Stimulated activated naive CD8-positive, alpha-beta T cell treated with anti-CD3 and anti-CD28 coated beads, Interleukin-15, amount 100 ng/mL, for 72 hours (primary cell): ENCODE measurements at regions not wholly inside any gene's neighbourhood (a gene's known extent, or its start where the extent isn't known, plus 50 kb on each side); places are given as distances from the start of the nearest gene placed in this dataset.

Experiments
- ATAC-seq: fragments of 150-1000 bp; cut with Tn5 transposase; 2 replicates; pipeline ENCODE4 v1.10.0; 2021; ENCODE audit warnings: mild to moderate bottlenecking, moderate library complexity
- DNase-seq, 2 donors: peaks; one replicate each; pipeline ENCODE4 v3.0.0; 2021 to 2022
- H3K27ac Mint-ChIP-seq, 2 donors: one replicate each; pipeline ENCODE4 v1.8.0; 2022; ENCODE audit warnings: mild to moderate bottlenecking in 2 of 2, mixed read lengths in 2 of 2, moderate library complexity in 2 of 2
- H3K27me3 Mint-ChIP-seq: one replicate; pipeline ENCODE4 v1.8.0; 2022; ENCODE audit warnings: mixed read lengths
- H3K4me1 Mint-ChIP-seq: one replicate; pipeline ENCODE4 v1.8.0; 2022; ENCODE audit warnings: mild to moderate bottlenecking, mixed read lengths
- H3K4me3 Mint-ChIP-seq, 2 donors: one replicate each; pipeline ENCODE4 v1.8.0; 2022; ENCODE audit warnings: mild to moderate bottlenecking in 2 of 2, mixed read lengths in 2 of 2, moderate library complexity in 1 of 2
- H3K9me3 Mint-ChIP-seq, 2 donors: one replicate each; pipeline ENCODE4 v1.8.0; 2022; ENCODE audit warnings: mixed read lengths in 2 of 2

DNA sequence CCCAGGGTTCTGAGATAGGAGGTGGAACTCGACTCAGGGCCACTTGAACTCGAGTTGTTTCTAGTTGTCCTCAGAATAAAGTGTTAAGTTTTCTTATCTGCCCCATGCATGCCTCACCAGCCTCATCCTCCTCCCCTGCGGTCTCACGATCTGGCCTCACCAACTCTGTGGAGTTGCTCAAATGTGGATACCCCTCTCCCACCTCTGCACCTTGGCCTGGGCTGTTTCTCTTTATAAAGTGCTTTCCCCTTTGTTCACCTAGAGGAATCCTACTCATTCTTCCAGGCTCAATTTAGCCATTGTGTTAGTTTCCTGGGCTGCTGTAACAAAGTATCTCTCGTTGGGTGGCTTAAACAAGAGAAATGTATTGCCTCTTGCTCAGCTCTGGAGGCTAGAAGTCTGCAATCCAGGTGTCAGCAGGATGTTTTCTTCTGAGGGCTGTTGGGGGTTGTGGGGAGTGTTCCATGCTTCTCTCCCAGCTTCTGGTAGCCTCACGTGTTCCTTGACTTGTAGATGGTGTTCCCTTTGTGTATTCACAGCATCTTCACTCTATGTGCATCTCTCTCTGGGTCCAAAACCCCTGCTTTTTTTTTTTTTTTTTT lies 100.7 kb downstream of the MEX3B start:
- Mint-ChIP-seq H3K9me3 (no peaks in the 10 kb centered on the region), H3K4me3 (no peak overlapping the region), H3K27me3 (no peaks in the 10 kb centered on the region), H3K27ac (no peak overlapping the region), H3K4me1 (peaks cover 5% of the 10 kb centered on the region)
- DNase-seq (no peak), ATAC-seq (no peak)

GRCh38 chr15:81942655-81943195 lies 103.1 kb downstream of the MEX3B start:
- DNase-seq (no peak), ATAC-seq (no peak)
- H3K27me3 Mint-ChIP-seq = peaks cover 13% of the 10 kb centered on the region
- no peak overlapping the region for H3K4me3 Mint-ChIP-seq
- H3K27ac Mint-ChIP-seq = no peak overlapping the region
- H3K9me3 Mint-ChIP-seq = no peaks in the 10 kb centered on the region
- no peaks in the 10 kb centered on the region for H3K4me1 Mint-ChIP-seq

DNA sequence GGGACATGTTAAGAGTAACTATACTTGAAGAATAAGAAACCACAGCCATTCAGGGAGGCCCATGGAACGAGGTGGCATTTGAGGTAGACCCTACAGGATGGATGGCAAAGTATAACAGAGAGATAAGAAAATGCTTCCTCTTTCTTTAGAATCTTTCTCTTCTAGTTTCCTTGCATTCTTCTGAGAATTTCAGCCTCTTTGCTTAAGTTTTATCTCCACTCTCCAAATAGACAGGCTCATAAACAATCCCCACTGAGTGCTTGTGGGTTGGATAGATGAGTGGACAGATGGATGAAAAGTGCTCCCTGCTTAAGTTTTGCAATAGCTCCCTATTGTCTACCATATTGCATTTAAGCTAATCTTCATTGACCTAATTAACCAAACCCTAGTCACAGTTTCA lies 103.7 kb downstream of the MEX3B start:
- H3K4me3 Mint-ChIP-seq = no peak overlapping the region
- H3K27ac Mint-ChIP-seq = no peak overlapping the region
- peaks cover 19% of the 10 kb centered on the region for H3K27me3 Mint-ChIP-seq
- DNase-seq = no peak
- no peaks in the 10 kb centered on the region for H3K9me3 Mint-ChIP-seq
- no peak for ATAC-seq
- no peaks in the 10 kb centered on the region for H3K4me1 Mint-ChIP-seq

GRCh38 chr15:81941479-81941878 lies 104.3 kb downstream of the MEX3B start:
- H3K4me3 Mint-ChIP-seq = no peak overlapping the region
- ATAC-seq = no peak
- no peak for DNase-seq
- no peaks in the 10 kb centered on the region for H3K4me1 Mint-ChIP-seq
- no peak overlapping the region for H3K27ac Mint-ChIP-seq
- peaks cover 21% of the 10 kb centered on the region for H3K27me3 Mint-ChIP-seq
- H3K9me3 Mint-ChIP-seq = no peaks in the 10 kb centered on the region

GRCh38 chr15:81940467-81941451 lies 105.1 kb downstream of the MEX3B start:
- Mint-ChIP-seq H3K4me1 (no peaks in the 10 kb centered on the region), H3K27me3 (peaks cover 21% of the 10 kb centered on the region), H3K27ac (no peak overlapping the region), H3K9me3 (no peaks in the 10 kb centered on the region), H3K4me3 (no peak overlapping the region)
- DNase-seq (no peak), ATAC-seq (no peak)

GRCh38 chr15:81939604-81940440 lies 106.0 kb downstream of the MEX3B start:
- Mint-ChIP-seq H3K27ac (no peak overlapping the region), H3K9me3 (no peaks in the 10 kb centered on the region), H3K4me1 (no peaks in the 10 kb centered on the region), H3K27me3 (peaks cover 21% of the 10 kb centered on the region), H3K4me3 (no peak overlapping the region)
- DNase-seq (peak; percentile 15 to 24), ATAC-seq (no peak)

DNA sequence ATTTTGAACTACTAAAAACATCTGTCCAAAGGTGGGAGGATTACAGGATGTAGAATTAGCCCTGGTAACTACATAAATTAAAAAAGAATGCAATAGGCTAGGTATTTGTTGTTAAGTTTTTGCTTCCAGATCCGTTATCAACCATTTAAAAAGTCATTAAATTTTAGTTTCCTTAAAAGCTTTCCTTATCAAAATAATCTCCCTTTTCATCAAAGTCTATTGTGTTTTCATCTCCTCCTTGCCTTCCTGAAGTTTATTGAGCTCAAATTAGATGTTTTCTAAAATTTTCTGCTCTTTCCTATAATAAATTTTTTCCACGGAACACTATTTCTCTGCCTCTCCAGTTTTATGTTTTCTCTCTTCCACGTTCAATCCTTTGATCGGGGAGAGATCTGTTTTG lies 108.6 kb downstream of the MEX3B start:
- H3K9me3 Mint-ChIP-seq = no peaks in the 10 kb centered on the region
- peaks cover 21% of the 10 kb centered on the region for H3K27me3 Mint-ChIP-seq
- DNase-seq (no peak), ATAC-seq (no peak)
- no peak overlapping the region for H3K4me3 Mint-ChIP-seq
- H3K4me1 Mint-ChIP-seq = no peaks in the 10 kb centered on the region
- H3K27ac Mint-ChIP-seq = no peak overlapping the region

GRCh38 chr15:81930582-81931369 lies 115.0 kb downstream of the MEX3B start:
- Mint-ChIP-seq H3K4me1 (no peaks in the 10 kb centered on the region), H3K9me3 (no peaks in the 10 kb centered on the region), H3K27ac (no peak overlapping the region), H3K4me3 (no peak overlapping the region), H3K27me3 (peaks cover 11% of the 10 kb centered on the region)
- no peak for DNase-seq
- ATAC-seq = no peak

- DNase-seq (no peak), ATAC-seq (no peak)
- Mint-ChIP-seq H3K9me3 (no peaks in the 10 kb centered on the region), H3K27me3 (peaks cover 11% of the 10 kb centered on the region), H3K4me1 (no peaks in the 10 kb centered on the region), H3K4me3 (no peak overlapping the region), H3K27ac (no peak overlapping the region)
These were observed 116.3 kb downstream of the MEX3B start for GRCh38 chr15:81929557-81929956.

DNA sequence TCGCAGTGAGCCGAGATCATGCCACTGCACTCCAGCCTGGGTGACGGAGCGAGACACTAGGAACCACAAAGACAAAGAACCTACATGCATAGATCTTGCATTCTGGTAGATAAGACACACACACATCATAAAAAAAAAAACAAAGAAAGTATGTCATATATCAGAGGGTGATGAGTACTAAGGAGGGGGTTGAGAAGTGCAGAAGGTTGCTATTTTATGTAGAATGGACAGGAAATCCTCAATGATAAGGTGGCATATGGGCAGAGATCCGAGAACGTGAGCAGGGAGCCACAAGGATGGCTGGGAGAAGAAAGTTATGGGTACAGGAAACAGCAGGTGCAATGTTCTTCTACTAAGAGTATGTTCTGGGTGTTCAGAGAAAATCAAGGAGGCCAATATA lies 118.8 kb downstream of the MEX3B start:
- Mint-ChIP-seq H3K27me3 (peaks cover 11% of the 10 kb centered on the region), H3K27ac (no peak overlapping the region)
- no peak for ATAC-seq

GRCh38 chr15:81924729-81925128 lies 121.1 kb downstream of the MEX3B start:
- ATAC-seq (no peak), DNase-seq (no peak)
- Mint-ChIP-seq H3K4me1 (no peaks in the 10 kb centered on the region), H3K9me3 (peaks cover 11 to 18% of the 10 kb centered on the region in 2 donors), H3K27ac (no peak overlapping the region), H3K4me3 (no peak overlapping the region), H3K27me3 (peaks cover 11% of the 10 kb centered on the region)

More for the DNA sequence above, 118.8 kb downstream of the MEX3B start:
- Mint-ChIP-seq H3K4me3 (no peak overlapping the region), H3K4me1 (no peaks in the 10 kb centered on the region), H3K9me3 (no peaks in the 10 kb centered on the region)
- no peak for DNase-seq

GRCh38 chr15:81923561-81924350 lies 122.1 kb downstream of the MEX3B start:
- Mint-ChIP-seq H3K27ac (no peak overlapping the region), H3K9me3 (peaks cover 11 to 27% of the 10 kb centered on the region in 2 donors), H3K4me1 (no peaks in the 10 kb centered on the region), H3K27me3 (peaks cover 11% of the 10 kb centered on the region), H3K4me3 (no peak overlapping the region)
- ATAC-seq (no peak), DNase-seq (no peak)

DNA sequence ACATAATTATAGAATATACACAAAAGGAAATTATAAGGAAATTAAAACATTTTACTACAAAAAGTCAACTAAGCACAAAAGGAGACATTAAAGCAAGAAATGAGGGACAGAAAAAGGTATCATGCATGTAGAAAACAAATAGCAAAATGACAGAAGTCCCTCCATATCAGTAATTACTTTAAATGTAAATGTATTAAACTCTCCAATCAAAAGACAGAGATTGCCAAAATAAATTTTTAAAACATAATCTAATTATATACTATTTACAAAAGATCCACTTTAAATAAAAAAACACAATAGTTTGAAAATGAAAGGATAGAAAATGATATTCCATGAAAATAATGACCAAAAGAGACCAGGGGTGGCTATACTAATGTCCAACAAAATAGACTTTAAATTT lies 123.7 kb downstream of the MEX3B start:
- no peak overlapping the region for H3K27ac Mint-ChIP-seq
- no peaks in the 10 kb centered on the region for H3K4me1 Mint-ChIP-seq
- peaks cover 5% of the 10 kb centered on the region for H3K27me3 Mint-ChIP-seq
- ATAC-seq = no peak
- DNase-seq = no peak
- no peak overlapping the region for H3K4me3 Mint-ChIP-seq
- H3K9me3 Mint-ChIP-seq = peaks cover 17 to 41% of the 10 kb centered on the region in 2 donors

DNA sequence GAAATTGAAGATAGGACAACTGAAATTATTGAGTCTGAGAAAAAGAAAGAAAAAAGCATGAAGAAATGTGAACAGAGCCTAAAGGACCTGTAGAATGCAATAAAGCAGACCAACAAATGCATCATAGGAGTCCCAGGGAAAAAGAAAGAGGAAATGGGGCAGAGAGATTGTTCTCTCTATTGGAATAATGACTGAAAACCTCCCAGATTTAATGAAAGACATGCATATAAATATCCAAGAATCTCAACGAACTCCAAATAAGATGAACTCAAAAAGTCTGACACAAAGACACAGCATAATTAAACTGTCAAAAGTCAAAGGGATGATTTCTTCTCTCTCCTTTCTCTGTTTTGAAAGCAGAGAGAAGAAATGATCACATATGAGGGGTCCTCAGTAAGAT lies 124.7 kb downstream of the MEX3B start:
- Mint-ChIP-seq H3K9me3 (peaks cover 17 to 46% of the 10 kb centered on the region in 2 donors), H3K4me1 (no peaks in the 10 kb centered on the region), H3K27me3 (no peaks in the 10 kb centered on the region), H3K27ac (no peak overlapping the region), H3K4me3 (no peak overlapping the region)
- ATAC-seq (no peak), DNase-seq (no peak)
